Esophagus muscularis mucosa (tissue), 3 donors: ENCODE measurements at regions not wholly inside any gene's neighbourhood (a gene's known extent, or its start where the extent isn't known, plus 50 kb on each side); places are given as distances from the start of the nearest gene placed in this dataset.

Experiments
- CTCF ChIP-seq, 3 experiments: fragments of 200-600 bp in 2 of 3; fragments of 450-650 bp in 1 of 3; sonication (generic) in 2 of 3; IDR thresholded peaks; one replicate each; pipeline ENCODE4 v1.5.1; 2017 to 2019; ENCODE audit warnings: antibody characterized with exemption in 3 of 3, mild to moderate bottlenecking in 2 of 3, moderate library complexity in 1 of 3
- POLR2A ChIP-seq: fragments of 450-650 bp; IDR thresholded peaks from one replicate; pipeline ENCODE4 v1.6.1; 2017; ENCODE audit warnings: antibody characterized with exemption, moderate library complexity, mild to moderate bottlenecking, low read depth
- POLR2AphosphoS5 ChIP-seq, 2 donors: sonication (generic); formaldehyde crosslinking; IDR thresholded peaks; one replicate each; pipeline ENCODE4 v1.6.1; 2017; ENCODE audit warnings: antibody characterized with exemption in 2 of 2

GRCh38 chr2:56510610-56511009, 326.8 kb downstream of the CCDC85A start:
- no peak for TF ChIP-seq CTCF (IDR thresholded peaks at IDR 0.05)
- no peak for TF ChIP-seq POLR2AphosphoS5 (IDR thresholded peaks at IDR 0.05)
- no peak for TF ChIP-seq POLR2A
